AG04450 (cell line): ENCODE measurements at regions not wholly inside any gene's neighbourhood (a gene's known extent, or its start where the extent isn't known, plus 50 kb on each side); places are given as distances from the start of the nearest gene placed in this dataset.

Experiments
- CTCF ChIA-PET: fragments of 300-600, 350-600 bp; formaldehyde crosslinking; extraction: SDS; loops from one replicate; lab custom pipeline; 2022; ENCODE audit warnings: antibody characterized with exemption, inconsistent platforms; lab: Charles Lee
- POLR2A ChIA-PET: fragments of 350-600 bp; formaldehyde crosslinking; extraction: SDS; loops from one replicate; lab custom pipeline; 2021; ENCODE audit warnings: antibody characterized with exemption, inconsistent platforms; lab: Yijun Ruan, JAX
- DNase-seq: peaks from one replicate; pipeline ENCODE4 v3.0.0-alpha.2; 2011; ENCODE audit warnings: low read depth, low spot score
- H3K27ac ChIP-seq: one replicate; pipeline ENCODE4 v1.5.1; 2012; ENCODE audit warnings: low read depth, low read length, control low read depth
- H3K27me3 ChIP-seq: one replicate; pipeline ENCODE4 v1.6.0; 2012; ENCODE audit warnings: low read length; ENCODE audit not compliant: control insufficient read depth, insufficient read depth
- H3K4me3 ChIP-seq: 2 replicates; pipeline ENCODE4 v1.5.1; 2011; ENCODE audit warnings: mild to moderate bottlenecking, low read depth, low read length, control low read depth
- H3K9me3 ChIP-seq: 2 replicates; pipeline ENCODE4 v1.5.1; 2012; ENCODE audit warnings: low read length; ENCODE audit not compliant: control insufficient read depth, insufficient read depth
- CTCF ChIP-seq: IDR thresholded peaks from 2 replicates; pipeline ENCODE4 v1.5.1; 2011; ENCODE audit warnings: low read depth, low read length, control low read depth, inconsistent platforms

GRCh38 chr9:17930071-17930470, 351.2 kb downstream of the SH3GL2 start:
- Histone ChIP-seq H3K27me3 (no peaks in the 10 kb centered on the region), H3K4me3 (no peak overlapping the region), H3K27ac (no peak overlapping the region), H3K9me3 (no peaks in the 10 kb centered on the region)
- ChIA-PET POLR2A (no interaction called here), CTCF (no interaction called here)
- no peak for DNase-seq
- TF ChIP-seq CTCF = no peak

- ChIA-PET POLR2A (no interaction called here), CTCF (no interaction called here)
- DNase-seq = no peak
- Histone ChIP-seq H3K27ac (no peak overlapping the region), H3K9me3 (no peaks in the 10 kb centered on the region), H3K27me3 (no peaks in the 10 kb centered on the region), H3K4me3 (no peak overlapping the region)
- no peak for TF ChIP-seq CTCF
Observed at GRCh38 chr9:17936365-17936764, 357.5 kb downstream of the SH3GL2 start.

- no peaks in the 10 kb centered on the region for H3K9me3 ChIP-seq
- CTCF ChIA-PET = no interaction called here
- DNase-seq = no peak
Observed at GRCh38 chr9:17938035-17938655, 359.3 kb downstream of the SH3GL2 start.

GRCh38 chr9:17942498-17942897, 363.6 kb downstream of the SH3GL2 start:
- H3K27me3 ChIP-seq = no peaks in the 10 kb centered on the region
- POLR2A ChIA-PET = no interaction called here
- no peak for TF ChIP-seq CTCF
- CTCF ChIA-PET = no interaction called here
- H3K4me3 ChIP-seq = no peak overlapping the region
- DNase-seq = no peak
- no peak overlapping the region for H3K27ac ChIP-seq
- H3K9me3 ChIP-seq = no peaks in the 10 kb centered on the region

More at GRCh38 chr9:17938035-17938655, 359.3 kb downstream of the SH3GL2 start:
- H3K4me3 ChIP-seq = no peak overlapping the region
- no peaks in the 10 kb centered on the region for H3K27me3 ChIP-seq
- no peak for TF ChIP-seq CTCF
- H3K27ac ChIP-seq = no peak overlapping the region
- POLR2A ChIA-PET = no interaction called here

- DNase-seq = no peak
- Histone ChIP-seq H3K27ac (no peak overlapping the region), H3K4me3 (no peak overlapping the region), H3K27me3 (no peaks in the 10 kb centered on the region), H3K9me3 (no peaks in the 10 kb centered on the region)
- CTCF ChIA-PET = no interaction called here
- TF ChIP-seq CTCF = no peak
- POLR2A ChIA-PET = no interaction called here
Observed at GRCh38 chr9:17955409-17955808, 376.5 kb downstream of the SH3GL2 start.
